ENCODE measurements at regions not wholly inside any gene's neighbourhood (a gene's known extent, or its start where the extent isn't known, plus 50 kb on each side); places are given as distances from the start of the nearest gene placed in this dataset.

DNA sequence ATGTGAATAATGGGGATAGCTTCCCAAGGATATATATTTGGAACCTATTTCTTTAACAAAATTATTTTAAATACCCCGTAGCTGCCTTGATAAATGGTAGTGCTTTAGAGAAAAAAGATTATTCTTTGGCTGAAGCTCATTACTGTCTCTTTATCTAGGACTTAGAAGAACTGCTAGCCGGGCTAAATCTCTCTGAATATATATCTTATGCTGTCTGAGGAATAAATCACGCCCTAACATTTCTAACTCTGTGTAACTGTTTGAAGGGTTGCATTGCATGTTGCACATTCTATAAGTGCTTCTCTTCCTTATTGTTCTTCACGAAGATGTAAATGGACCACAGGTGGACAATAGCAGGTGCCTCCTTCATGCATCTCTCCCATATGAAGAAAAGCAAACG, 585.0 kb upstream of the ZP4 start:
- TF ChIP-seq, protein P1, sequence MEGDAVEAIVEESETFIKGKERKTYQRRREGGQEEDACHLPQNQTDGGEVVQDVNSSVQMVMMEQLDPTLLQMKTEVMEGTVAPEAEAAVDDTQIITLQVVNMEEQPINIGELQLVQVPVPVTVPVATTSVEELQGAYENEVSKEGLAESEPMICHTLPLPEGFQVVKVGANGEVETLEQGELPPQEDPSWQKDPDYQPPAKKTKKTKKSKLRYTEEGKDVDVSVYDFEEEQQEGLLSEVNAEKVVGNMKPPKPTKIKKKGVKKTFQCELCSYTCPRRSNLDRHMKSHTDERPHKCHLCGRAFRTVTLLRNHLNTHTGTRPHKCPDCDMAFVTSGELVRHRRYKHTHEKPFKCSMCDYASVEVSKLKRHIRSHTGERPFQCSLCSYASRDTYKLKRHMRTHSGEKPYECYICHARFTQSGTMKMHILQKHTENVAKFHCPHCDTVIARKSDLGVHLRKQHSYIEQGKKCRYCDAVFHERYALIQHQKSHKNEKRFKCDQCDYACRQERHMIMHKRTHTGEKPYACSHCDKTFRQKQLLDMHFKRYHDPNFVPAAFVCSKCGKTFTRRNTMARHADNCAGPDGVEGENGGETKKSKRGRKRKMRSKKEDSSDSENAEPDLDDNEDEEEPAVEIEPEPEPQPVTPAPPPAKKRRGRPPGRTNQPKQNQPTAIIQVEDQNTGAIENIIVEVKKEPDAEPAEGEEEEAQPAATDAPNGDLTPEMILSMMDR (IDR thresholded peaks at IDR 0.05): no peak
- TF ChIP-seq, protein P2, sequence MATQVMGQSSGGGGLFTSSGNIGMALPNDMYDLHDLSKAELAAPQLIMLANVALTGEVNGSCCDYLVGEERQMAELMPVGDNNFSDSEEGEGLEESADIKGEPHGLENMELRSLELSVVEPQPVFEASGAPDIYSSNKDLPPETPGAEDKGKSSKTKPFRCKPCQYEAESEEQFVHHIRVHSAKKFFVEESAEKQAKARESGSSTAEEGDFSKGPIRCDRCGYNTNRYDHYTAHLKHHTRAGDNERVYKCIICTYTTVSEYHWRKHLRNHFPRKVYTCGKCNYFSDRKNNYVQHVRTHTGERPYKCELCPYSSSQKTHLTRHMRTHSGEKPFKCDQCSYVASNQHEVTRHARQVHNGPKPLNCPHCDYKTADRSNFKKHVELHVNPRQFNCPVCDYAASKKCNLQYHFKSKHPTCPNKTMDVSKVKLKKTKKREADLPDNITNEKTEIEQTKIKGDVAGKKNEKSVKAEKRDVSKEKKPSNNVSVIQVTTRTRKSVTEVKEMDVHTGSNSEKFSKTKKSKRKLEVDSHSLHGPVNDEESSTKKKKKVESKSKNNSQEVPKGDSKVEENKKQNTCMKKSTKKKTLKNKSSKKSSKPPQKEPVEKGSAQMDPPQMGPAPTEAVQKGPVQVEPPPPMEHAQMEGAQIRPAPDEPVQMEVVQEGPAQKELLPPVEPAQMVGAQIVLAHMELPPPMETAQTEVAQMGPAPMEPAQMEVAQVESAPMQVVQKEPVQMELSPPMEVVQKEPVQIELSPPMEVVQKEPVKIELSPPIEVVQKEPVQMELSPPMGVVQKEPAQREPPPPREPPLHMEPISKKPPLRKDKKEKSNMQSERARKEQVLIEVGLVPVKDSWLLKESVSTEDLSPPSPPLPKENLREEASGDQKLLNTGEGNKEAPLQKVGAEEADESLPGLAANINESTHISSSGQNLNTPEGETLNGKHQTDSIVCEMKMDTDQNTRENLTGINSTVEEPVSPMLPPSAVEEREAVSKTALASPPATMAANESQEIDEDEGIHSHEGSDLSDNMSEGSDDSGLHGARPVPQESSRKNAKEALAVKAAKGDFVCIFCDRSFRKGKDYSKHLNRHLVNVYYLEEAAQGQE (IDR thresholded peaks at IDR 0.05): no peak
